B cell (primary cell): ENCODE measurements at regions not wholly inside any gene's neighbourhood (a gene's known extent, or its start where the extent isn't known, plus 50 kb on each side); places are given as distances from the start of the nearest gene placed in this dataset.

Experiments used
- ATAC-seq: fragments of 200-7000 bp; cut with Tn5 transposase; one replicate; pipeline ENCODE4 v1.10.0; 2021; ENCODE audit warnings: low read depth, mild to moderate bottlenecking, moderate number of reproducible peaks, moderate library complexity
- CTCF ChIA-PET: fragments of 350-600 bp; sonication (Branson Sonifier 250); formaldehyde crosslinking; loops from one replicate; lab custom pipeline; 2021; ENCODE audit warnings: antibody characterized with exemption, inconsistent platforms; lab: Charles Lee
- POLR2A ChIA-PET: fragments of 350-600 bp; sonication (Branson Sonifier 250); formaldehyde crosslinking; loops from one replicate; lab custom pipeline; 2021; ENCODE audit warnings: antibody characterized with exemption; lab: Charles Lee
- DNase-seq: peaks from one replicate; pipeline ENCODE4 v3.0.0; 2013
- H2AFZ ChIP-seq: 2 replicates; pipeline ENCODE4 v1.6.1; 2012; ENCODE audit warnings: mild to moderate bottlenecking, low read depth, low read length; ENCODE audit not compliant: insufficient read depth, poor library complexity, severe bottlenecking
- H3K27ac ChIP-seq, 2 donors: 1 replicate in 1 of 2; 2 replicates in 1 of 2; pipeline ENCODE4 v1.5.1; 2012 to 2013; ENCODE audit warnings: low read length in 2 of 2, mild to moderate bottlenecking in 2 of 2, moderate library complexity in 1 of 2
- H3K27me3 ChIP-seq, 4 experiments: fragments of 200-600 bp in 1 of 4; sonication (generic) in 1 of 4; replicated peaks in 1 of 4; 1 replicate in 2 of 4; 2 replicates in 2 of 4; pipeline versions ENCODE4 v1.6.1 to v1.7.0; 2013 to 2016; ENCODE audit warnings: low read length in 3 of 4, mild to moderate bottlenecking in 2 of 4, mixed read lengths in 1 of 4, moderate library complexity in 1 of 4; ENCODE audit not compliant: insufficient read depth in 4 of 4, control insufficient read depth in 3 of 4; ENCODE audit errors: control extremely low read depth in 1 of 4
- H3K36me3 ChIP-seq, 2 experiments: replicated peaks in 1 of 2; 1 replicate in 1 of 2; 2 replicates in 1 of 2; pipeline versions ENCODE4 v1.6.1 to v1.7.1; 2013; ENCODE audit warnings: low read length in 1 of 2; ENCODE audit not compliant: insufficient read depth in 2 of 2, control insufficient read depth in 1 of 2; ENCODE audit errors: control extremely low read depth in 1 of 2, extremely low read depth in 1 of 2
- H3K4me1 ChIP-seq, 2 donors: fragments of 200-600 bp in 1 of 2; sonication (generic) in 1 of 2; 1 replicate in 1 of 2; 2 replicates in 1 of 2; pipeline versions ENCODE4 v1.5.1 to v1.6.1; 2013 to 2017; ENCODE audit warnings: low read length in 2 of 2; ENCODE audit not compliant: control insufficient read depth in 2 of 2, insufficient read depth in 2 of 2
- H3K4me2 ChIP-seq: replicated peaks from 2 replicates; pipeline ENCODE3; 2012; ENCODE audit warnings: mild to moderate bottlenecking, low read depth, low read length; ENCODE audit not compliant: poor library complexity, severe bottlenecking
- H3K4me3 ChIP-seq, 5 experiments: fragments of 200-600 bp in 1 of 5; sonication (generic) in 1 of 5; 1 replicate in 3 of 5; 2 replicates in 2 of 5; pipeline versions ENCODE4 v1.5.1 to v1.7.0; 2011 to 2016; ENCODE audit warnings: low read length in 4 of 5, mild to moderate bottlenecking in 4 of 5, low read depth in 2 of 5, control low read depth in 1 of 5, moderate library complexity in 1 of 5; ENCODE audit not compliant: insufficient read depth in 1 of 5; ENCODE audit errors: control extremely low read depth in 1 of 5, extremely low read depth in 1 of 5
- H3K79me2 ChIP-seq: fragments of 200-600 bp; sonication (generic); one replicate; pipeline ENCODE4 v1.6.0; 2016; ENCODE audit warnings: low read length; ENCODE audit not compliant: control insufficient read depth, insufficient read depth
- H3K9ac ChIP-seq: fragments of 200-600 bp; sonication (generic); 2 replicates; pipeline ENCODE4 v1.6.1; 2017; ENCODE audit warnings: mild to moderate bottlenecking, low read length, moderate library complexity
- H3K9me3 ChIP-seq, 3 donors: one replicate each; pipeline versions ENCODE4 v1.6.1 to v1.7.1; 2013; ENCODE audit warnings: low read length in 2 of 3; ENCODE audit not compliant: control insufficient read depth in 2 of 3, insufficient read depth in 1 of 3; ENCODE audit errors: control extremely low read depth in 1 of 3
- H4K20me1 ChIP-seq: 2 replicates; pipeline ENCODE4 v1.6.0; 2012; ENCODE audit warnings: mild to moderate bottlenecking, low read length; ENCODE audit not compliant: insufficient read depth, control insufficient read depth, poor library complexity, severe bottlenecking
- H3K27ac Mint-ChIP-seq: one replicate; pipeline ENCODE4 v1.8.0; 2021; ENCODE audit warnings: mixed read lengths
- H3K27me3 Mint-ChIP-seq: one replicate; pipeline ENCODE4 v1.8.0; 2021; ENCODE audit warnings: mixed read lengths
- H3K4me1 Mint-ChIP-seq: one replicate; pipeline ENCODE4 v1.8.0; 2021; ENCODE audit warnings: mixed read lengths
- H3K4me3 Mint-ChIP-seq: one replicate; pipeline ENCODE4 v1.8.0; 2021; ENCODE audit warnings: mixed read lengths
- H3K9me3 Mint-ChIP-seq: one replicate; pipeline ENCODE4 v1.8.0; 2022; ENCODE audit warnings: mixed read lengths; ENCODE audit not compliant: insufficient read depth
- CTCF ChIP-seq: fragments of 200-600 bp; IDR thresholded peaks from one replicate; pipeline ENCODE4 v1.8.0; 2022; ENCODE audit warnings: antibody characterized with exemption, mild to moderate bottlenecking
- EZH2 ChIP-seq: IDR thresholded peaks from 2 replicates; pipeline ENCODE4 v1.6.1; 2012; ENCODE audit warnings: borderline replicate concordance, low read depth, mild to moderate bottlenecking, moderate library complexity, low read length; ENCODE audit not compliant: insufficient read depth, poor library complexity, severe bottlenecking
- WGBS: methylation state at CpG from one replicate; pipeline ENCODE4 v1.1.5; 2013; ENCODE audit warnings: missing lambda C conversion rate; ENCODE audit not compliant: insufficient coverage; 5-methylcytosine and 5-hydroxymethylcytosine counted together
- intact Hi-C: fragments of 100-400 bp; cut with micrococcal nuclease; formaldehyde crosslinking; loops from one replicate; pipeline ENCODE4 v1.10.0; 2022

- no peak for TF ChIP-seq EZH2
- no peak for TF ChIP-seq CTCF
- ChIA-PET CTCF (no interaction called here), POLR2A (no interaction called here)
- ATAC-seq = no peak
- DNase-seq = no peak
- Histone ChIP-seq H3K9ac (no peak overlapping the region), H3K4me1 (no peaks in the 10 kb centered on the region), H3K36me3 (no peaks in the 10 kb centered on the region), H3K4me2 (no peak overlapping the region), H4K20me1 (no peaks in the 10 kb centered on the region), H2AFZ (no peak overlapping the region), H3K4me3 (no peak overlapping the region), H3K79me2 (no peaks in the 10 kb centered on the region), H3K27ac (no peak overlapping the region), H3K27me3 (no peaks in the 10 kb centered on the region), H3K9me3 (no peaks in the 10 kb centered on the region)
- Mint-ChIP-seq H3K27ac (no peak overlapping the region), H3K9me3 (no peaks in the 10 kb centered on the region), H3K4me3 (no peak overlapping the region), H3K4me1 (no peaks in the 10 kb centered on the region), H3K27me3 (no peaks in the 10 kb centered on the region)
- intact Hi-C loops = no loop called here
- WGBS = 55% methylated on average over 8 of the region's 9 CpGs
Measured at GRCh38 chr16:73710526-73710925, 586.1 kb upstream of the PSMD7 start.

- Histone ChIP-seq H3K4me1 (no peaks in the 10 kb centered on the region), H3K27me3 (no peaks in the 10 kb centered on the region), H3K9me3 (no peaks in the 10 kb centered on the region), H3K4me2 (no peak overlapping the region), H3K79me2 (no peaks in the 10 kb centered on the region), H3K36me3 (no peaks in the 10 kb centered on the region), H2AFZ (no peak overlapping the region), H3K27ac (no peak overlapping the region), H3K9ac (no peak overlapping the region), H4K20me1 (no peaks in the 10 kb centered on the region), H3K4me3 (no peak overlapping the region)
- WGBS = 100% methylated on average over 2 of the region's 3 CpGs
- CTCF ChIA-PET = no interaction called here
- Mint-ChIP-seq H3K4me1 (no peaks in the 10 kb centered on the region), H3K9me3 (no peaks in the 10 kb centered on the region), H3K27me3 (no peaks in the 10 kb centered on the region), H3K4me3 (no peak overlapping the region), H3K27ac (no peak overlapping the region)
- ATAC-seq (no peak), DNase-seq (no peak)
- TF ChIP-seq EZH2 = no peak
- TF ChIP-seq CTCF = no peak
- intact Hi-C loops = no loop called here
- POLR2A ChIA-PET = no interaction called here
Measured at GRCh38 chr16:73707863-73708262, 588.8 kb upstream of the PSMD7 start.
